HCT116 (cell line): ENCODE measurements at regions not wholly inside any gene's neighbourhood (a gene's known extent, or its start where the extent isn't known, plus 50 kb on each side); places are given as distances from the start of the nearest gene placed in this dataset.

ENCODE experiments used
- ATAC-seq: fragments of 200-7000 bp; cut with Tn5 transposase; 2 replicates; pipeline ENCODE4 v1.9.1; 2020; ENCODE audit warnings: mild to moderate bottlenecking, moderate library complexity
- BruUV-seq: library from RNA; stranded (reverse); fragments of 400-500 nt; replicated peaks from 2 replicates; lab custom pipeline; 2021; lab: Mats Ljungman, UMichigan
- CTCF ChIA-PET: fragments of 300-600 bp; sonication (Branson Sonifier 250); formaldehyde crosslinking; loops from one replicate; lab custom pipeline; 2021; ENCODE audit warnings: antibody characterized with exemption; lab: Charles Lee
- POLR2A ChIA-PET: fragments of 300-600, 350-600 bp; sonication (Branson Sonifier 250); formaldehyde crosslinking; loops from one replicate; lab custom pipeline; 2021; ENCODE audit warnings: antibody characterized with exemption; lab: Charles Lee
- RAD21 ChIA-PET, 2 experiments: fragments of 300-600 bp; sonication (Branson Sonifier 250); formaldehyde crosslinking; loops; one replicate each; lab custom pipeline; 2023; ENCODE audit warnings: low total read pairs in 2 of 2; ENCODE audit not compliant: uncharacterized antibody in 2 of 2, unreplicated experiment in 2 of 2, low non-redundant PET in 1 of 2; lab: Charles Lee
- DNase-seq: peaks from one replicate; pipeline ENCODE4 v3.0.0-alpha.2; 2010; ENCODE audit warnings: low read depth, low spot score
- H2AFZ ChIP-seq: fragments of 200-600 bp; shearing (Covaris generic), sonication (generic); 2 replicates; pipeline ENCODE4 v1.6.1; 2017; ENCODE audit warnings: low read depth, mixed run types, mixed read lengths, antibody characterized with exemption, low read length; ENCODE audit not compliant: poor library complexity, severe bottlenecking
- H3K27ac ChIP-seq: 2 replicates; pipeline ENCODE4 v1.5.1; 2012; ENCODE audit warnings: low read depth, low read length
- H3K27me3 ChIP-seq: fragments of 200-600 bp; sonication (generic); 2 replicates; pipeline ENCODE4 v1.6.1; 2016; ENCODE audit warnings: mixed run types, low read length, mixed read lengths; ENCODE audit not compliant: insufficient read depth
- H3K36me3 ChIP-seq, 2 experiments: fragments of 200-500 bp in 1 of 2; fragments of 200-600 bp in 1 of 2; sonication (Bioruptor generic) in 1 of 2; sonication (generic) in 1 of 2; 2 replicates each; pipeline versions ENCODE4 v1.5.1 to v1.6.1; 2014 to 2016; ENCODE audit warnings: low read length in 2 of 2, inconsistent platforms in 1 of 2, mixed read lengths in 1 of 2, mixed run types in 1 of 2; ENCODE audit not compliant: insufficient read depth in 2 of 2, control insufficient read depth in 1 of 2
- H3K4me1 ChIP-seq, 2 experiments: fragments of 200-600 bp in 1 of 2; sonication (generic) in 1 of 2; 2 replicates each; pipeline versions ENCODE4 v1.5.1 to v1.6.1; 2012 to 2017; ENCODE audit warnings: low read length in 2 of 2, inconsistent platforms in 1 of 2, mild to moderate bottlenecking in 1 of 2, mixed read lengths in 1 of 2, mixed run types in 1 of 2, moderate library complexity in 1 of 2; ENCODE audit not compliant: insufficient read depth in 2 of 2, control insufficient read depth in 1 of 2
- H3K4me2 ChIP-seq: fragments of 200-600 bp; sonication (generic); 2 replicates; pipeline ENCODE4 v1.6.1; 2017; ENCODE audit warnings: mixed run types, low read length, mixed read lengths
- H3K4me3 ChIP-seq, 2 experiments: fragments of 200-600 bp in 1 of 2; sonication (generic) in 1 of 2; replicated peaks in 1 of 2; 2 replicates each; pipeline ENCODE4 v1.5.1; 2011 to 2016; ENCODE audit warnings: low read length in 2 of 2, control low read depth in 1 of 2, low read depth in 1 of 2, mild to moderate bottlenecking in 1 of 2, mixed read lengths in 1 of 2, mixed run types in 1 of 2
- H3K79me2 ChIP-seq: fragments of 200-600 bp; sonication (generic); 2 replicates; pipeline ENCODE4 v1.6.1; 2017; ENCODE audit warnings: mild to moderate bottlenecking, mixed run types, low read length, moderate library complexity, mixed read lengths; ENCODE audit not compliant: insufficient read depth
- H3K9ac ChIP-seq: fragments of 200-600 bp; sonication (generic); 2 replicates; pipeline ENCODE4 v1.6.1; 2016; ENCODE audit warnings: low read length, mixed read lengths
- H3K9me2 ChIP-seq: fragments of 200-600 bp; sonication (generic), shearing (Covaris generic); 2 replicates; pipeline ENCODE4 v1.6.1; 2017; ENCODE audit warnings: mixed run types, mild to moderate bottlenecking, moderate library complexity; ENCODE audit not compliant: insufficient read depth
- H3K9me3 ChIP-seq, 2 experiments: fragments of 200-500 bp in 1 of 2; fragments of 200-600 bp in 1 of 2; sonication (Bioruptor generic) in 1 of 2; sonication (generic) in 1 of 2; 2 replicates each; pipeline ENCODE4 v1.6.1; 2014 to 2017; ENCODE audit warnings: low read length in 2 of 2, mixed read lengths in 2 of 2, inconsistent platforms in 1 of 2, low read depth in 1 of 2, mild to moderate bottlenecking in 1 of 2, mixed run types in 1 of 2, moderate library complexity in 1 of 2; ENCODE audit not compliant: control insufficient read depth in 1 of 2, insufficient read depth in 1 of 2
- H4K20me1 ChIP-seq: fragments of 200-600 bp; sonication (generic), shearing (Covaris generic); 2 replicates; pipeline ENCODE4 v1.6.1; 2017; ENCODE audit warnings: mixed run types, mild to moderate bottlenecking, moderate library complexity; ENCODE audit not compliant: insufficient read depth
- EGR1 ChIP-seq: IDR thresholded peaks from 2 replicates; pipeline ENCODE4 v1.6.1; 2012; ENCODE audit warnings: low read depth
- JUND ChIP-seq: IDR thresholded peaks from 2 replicates; pipeline ENCODE4 v1.6.1; 2012
- ZFX ChIP-seq: fragments of 450-650 bp; IDR thresholded peaks from 2 replicates; pipeline ENCODE4 v1.6.1; 2017
- intact Hi-C: fragments of 100-400 bp; cut with micrococcal nuclease; formaldehyde crosslinking; loops from 2 replicates; pipeline ENCODE4 v1.10.0; 2022
- TF ChIP-seq, protein P1 (sequence below), 3 experiments: fragments of 200-600 bp in 1 of 3; sonication (generic) in 1 of 3; IDR thresholded peaks in 2 of 3; conservative IDR thresholded peaks in 1 of 3; 2 replicates each; pipeline ENCODE4 v1.5.1; 2012 to 2017; ENCODE audit warnings: low read depth in 2 of 3, low read length in 2 of 3, antibody characterized with exemption in 1 of 3, borderline replicate concordance in 1 of 3, control low read depth in 1 of 3, mild to moderate bottlenecking in 1 of 3, mixed read lengths in 1 of 3, mixed run types in 1 of 3, moderate library complexity in 1 of 3; ENCODE audit not compliant: insufficient read depth in 1 of 3
- TF ChIP-seq, protein P2 (sequence below): IDR thresholded peaks from 2 replicates; pipeline ENCODE4 v1.6.1; 2012; ENCODE audit warnings: low read depth

DNA sequence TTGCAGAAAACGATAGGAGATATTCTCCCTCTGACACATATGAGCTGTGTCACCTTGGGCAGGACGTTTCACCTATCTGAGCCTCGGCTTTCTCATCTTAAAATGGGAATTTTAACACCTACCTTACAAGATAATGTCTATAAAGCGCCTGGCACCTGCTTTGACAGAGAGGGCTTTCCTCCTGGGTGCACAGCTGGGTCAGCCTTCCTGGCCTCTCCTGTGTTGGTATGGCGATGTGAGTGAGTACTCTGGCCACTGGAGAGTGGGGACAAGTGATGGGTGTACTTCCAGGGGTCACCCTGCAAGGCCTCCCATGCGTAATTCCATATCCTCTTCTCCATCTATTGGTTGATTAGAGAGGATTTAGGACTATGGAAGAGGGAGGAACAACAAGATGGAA lies 113.1 kb upstream of the SMIM23 start:
- Histone ChIP-seq H3K4me1 (peaks cover 3 to 9% of the 10 kb centered on the region in 2 experiments; a peak in 3 of 4 replicates), H3K79me2 (no peaks in the 10 kb centered on the region), H3K9ac (no peak overlapping the region), H3K27ac (no peak overlapping the region), H3K4me3 (no peak overlapping the region), H3K4me2 (no peak overlapping the region), H3K36me3 (no peaks in the 10 kb centered on the region), H4K20me1 (no peaks in the 10 kb centered on the region), H2AFZ (no peak overlapping the region), H3K9me3 (no peaks in the 10 kb centered on the region), H3K9me2 (no peaks in the 10 kb centered on the region), H3K27me3 (peaks cover 19% of the 10 kb centered on the region; the same call in 1 of the 2 replicates)
- DNase-seq (no peak), ATAC-seq (no peak)
- TF ChIP-seq, protein P1, sequence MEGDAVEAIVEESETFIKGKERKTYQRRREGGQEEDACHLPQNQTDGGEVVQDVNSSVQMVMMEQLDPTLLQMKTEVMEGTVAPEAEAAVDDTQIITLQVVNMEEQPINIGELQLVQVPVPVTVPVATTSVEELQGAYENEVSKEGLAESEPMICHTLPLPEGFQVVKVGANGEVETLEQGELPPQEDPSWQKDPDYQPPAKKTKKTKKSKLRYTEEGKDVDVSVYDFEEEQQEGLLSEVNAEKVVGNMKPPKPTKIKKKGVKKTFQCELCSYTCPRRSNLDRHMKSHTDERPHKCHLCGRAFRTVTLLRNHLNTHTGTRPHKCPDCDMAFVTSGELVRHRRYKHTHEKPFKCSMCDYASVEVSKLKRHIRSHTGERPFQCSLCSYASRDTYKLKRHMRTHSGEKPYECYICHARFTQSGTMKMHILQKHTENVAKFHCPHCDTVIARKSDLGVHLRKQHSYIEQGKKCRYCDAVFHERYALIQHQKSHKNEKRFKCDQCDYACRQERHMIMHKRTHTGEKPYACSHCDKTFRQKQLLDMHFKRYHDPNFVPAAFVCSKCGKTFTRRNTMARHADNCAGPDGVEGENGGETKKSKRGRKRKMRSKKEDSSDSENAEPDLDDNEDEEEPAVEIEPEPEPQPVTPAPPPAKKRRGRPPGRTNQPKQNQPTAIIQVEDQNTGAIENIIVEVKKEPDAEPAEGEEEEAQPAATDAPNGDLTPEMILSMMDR (IDR thresholded peaks at IDR 0.05 in 2 of 3, conservative IDR thresholded peaks at IDR 0.05 in 1 of 3; ENCODE audit: borderline replicate concordance in 1 of 3, insufficient read depth in 1 of 3, low read depth in 2 of 3, low read length in 2 of 3): no peak
- TF ChIP-seq JUND (no peak), ZFX (no peak), EGR1 (no peak)
- TF ChIP-seq, protein P2, sequence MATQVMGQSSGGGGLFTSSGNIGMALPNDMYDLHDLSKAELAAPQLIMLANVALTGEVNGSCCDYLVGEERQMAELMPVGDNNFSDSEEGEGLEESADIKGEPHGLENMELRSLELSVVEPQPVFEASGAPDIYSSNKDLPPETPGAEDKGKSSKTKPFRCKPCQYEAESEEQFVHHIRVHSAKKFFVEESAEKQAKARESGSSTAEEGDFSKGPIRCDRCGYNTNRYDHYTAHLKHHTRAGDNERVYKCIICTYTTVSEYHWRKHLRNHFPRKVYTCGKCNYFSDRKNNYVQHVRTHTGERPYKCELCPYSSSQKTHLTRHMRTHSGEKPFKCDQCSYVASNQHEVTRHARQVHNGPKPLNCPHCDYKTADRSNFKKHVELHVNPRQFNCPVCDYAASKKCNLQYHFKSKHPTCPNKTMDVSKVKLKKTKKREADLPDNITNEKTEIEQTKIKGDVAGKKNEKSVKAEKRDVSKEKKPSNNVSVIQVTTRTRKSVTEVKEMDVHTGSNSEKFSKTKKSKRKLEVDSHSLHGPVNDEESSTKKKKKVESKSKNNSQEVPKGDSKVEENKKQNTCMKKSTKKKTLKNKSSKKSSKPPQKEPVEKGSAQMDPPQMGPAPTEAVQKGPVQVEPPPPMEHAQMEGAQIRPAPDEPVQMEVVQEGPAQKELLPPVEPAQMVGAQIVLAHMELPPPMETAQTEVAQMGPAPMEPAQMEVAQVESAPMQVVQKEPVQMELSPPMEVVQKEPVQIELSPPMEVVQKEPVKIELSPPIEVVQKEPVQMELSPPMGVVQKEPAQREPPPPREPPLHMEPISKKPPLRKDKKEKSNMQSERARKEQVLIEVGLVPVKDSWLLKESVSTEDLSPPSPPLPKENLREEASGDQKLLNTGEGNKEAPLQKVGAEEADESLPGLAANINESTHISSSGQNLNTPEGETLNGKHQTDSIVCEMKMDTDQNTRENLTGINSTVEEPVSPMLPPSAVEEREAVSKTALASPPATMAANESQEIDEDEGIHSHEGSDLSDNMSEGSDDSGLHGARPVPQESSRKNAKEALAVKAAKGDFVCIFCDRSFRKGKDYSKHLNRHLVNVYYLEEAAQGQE: no peak
- POLR2A ChIA-PET: no interaction called here
- intact Hi-C loops: no loop called here
- CTCF ChIA-PET: no interaction called here
- RAD21 ChIA-PET: no interaction called here
- no TSS peak for BruUV-seq
